DND-41 (cell line): ENCODE measurements at regions not wholly inside any gene's neighbourhood (a gene's known extent, or its start where the extent isn't known, plus 50 kb on each side); places are given as distances from the start of the nearest gene placed in this dataset.
"Not testable (repeated sequence)": the region's sequence is repeated elsewhere in the genome, so short reads cannot be mapped to it uniquely, and the experiment has no call there.

Source experiments
- ATAC-seq: fragments of 200-7000 bp; cut with Tn5 transposase; 3 replicates; pipeline ENCODE4 v1.9.1; 2021; ENCODE audit warnings: low read depth; ENCODE audit not compliant: insufficient read depth
- DNase-seq: peaks from one replicate; pipeline ENCODE4 v3.0.0-alpha.2; 2020
- H2AFZ ChIP-seq: 2 replicates; pipeline ENCODE4 v1.6.0; 2012; ENCODE audit warnings: low read depth, low read length
- H3K27ac ChIP-seq: 2 replicates; pipeline ENCODE4 v1.5.1; 2012; ENCODE audit warnings: low read length, inconsistent platforms
- H3K27me3 ChIP-seq: fragments of 200-600 bp; sonication (generic); 2 replicates; pipeline ENCODE4 v1.6.0; 2012; ENCODE audit warnings: low read length, mild to moderate bottlenecking, inconsistent platforms; ENCODE audit not compliant: insufficient read depth, poor library complexity
- H3K36me3 ChIP-seq: 2 replicates; pipeline ENCODE4 v1.5.1; 2012; ENCODE audit warnings: low read length, inconsistent platforms; ENCODE audit not compliant: insufficient read depth
- H3K4me1 ChIP-seq: 2 replicates; pipeline ENCODE4 v1.5.1; 2012; ENCODE audit warnings: mild to moderate bottlenecking, low read length; ENCODE audit not compliant: insufficient read depth
- H3K4me2 ChIP-seq: 2 replicates; pipeline ENCODE4 v1.6.0; 2012; ENCODE audit warnings: mild to moderate bottlenecking, moderate library complexity, low read length, inconsistent platforms; ENCODE audit not compliant: insufficient read depth
- H3K4me3 ChIP-seq, 2 experiments: fragments of 200-600 bp in 1 of 2; shearing (Covaris generic) in 1 of 2; 2 replicates each; pipeline ENCODE4 v1.5.1; 2012 to 2016; ENCODE audit warnings: inconsistent platforms in 2 of 2, low read length in 2 of 2, mild to moderate bottlenecking in 2 of 2, low read depth in 1 of 2, moderate library complexity in 1 of 2
- H3K79me2 ChIP-seq: 2 replicates; pipeline ENCODE4 v1.6.0; 2012; ENCODE audit warnings: low read length, inconsistent platforms; ENCODE audit not compliant: insufficient read depth
- H3K9ac ChIP-seq: 2 replicates; pipeline ENCODE4 v1.6.0; 2012; ENCODE audit warnings: low read depth, mild to moderate bottlenecking, inconsistent platforms, low read length, moderate library complexity
- H3K9me3 ChIP-seq: 2 replicates; pipeline ENCODE4 v1.5.1; 2012; ENCODE audit warnings: low read length, moderate library complexity, mild to moderate bottlenecking, inconsistent platforms; ENCODE audit not compliant: insufficient read depth, severe bottlenecking
- H4K20me1 ChIP-seq: 2 replicates; pipeline ENCODE4 v1.6.0; 2012; ENCODE audit warnings: low read length; ENCODE audit not compliant: insufficient read depth
- CTCF ChIP-seq: IDR thresholded peaks from 2 replicates; pipeline ENCODE4 v1.5.1; 2012; ENCODE audit warnings: borderline replicate concordance, low read length, moderate library complexity, mild to moderate bottlenecking; ENCODE audit not compliant: poor library complexity, severe bottlenecking; ENCODE audit errors: extremely low read depth
- EZH2 ChIP-seq: IDR thresholded peaks from 3 replicates; pipeline ENCODE4 v1.6.1; 2012; ENCODE audit warnings: borderline replicate concordance, low read depth, mild to moderate bottlenecking, moderate library complexity, low read length, inconsistent platforms; ENCODE audit not compliant: severe bottlenecking

- Histone ChIP-seq H3K27me3 (no peaks in the 10 kb centered on the region), H3K27ac (no peak overlapping the region), H3K4me3 (no peak overlapping the region), H3K4me1 (no peaks in the 10 kb centered on the region), H3K79me2 (no peaks in the 10 kb centered on the region), H3K36me3 (no peaks in the 10 kb centered on the region), H3K4me2 (no peak overlapping the region), H3K9ac (no peak overlapping the region), H4K20me1 (no peaks in the 10 kb centered on the region; the same call in 1 of the 2 replicates), H3K9me3 (no peaks in the 10 kb centered on the region), H2AFZ (no peak overlapping the region)
- no peak for ATAC-seq
- DNase-seq = no peak
- TF ChIP-seq CTCF (no peak), EZH2 (no peak)
Measured at GRCh38 chr12:131642771-131643170, 68.1 kb upstream of the SFSWAP start.

- Histone ChIP-seq H3K9ac (no peak overlapping the region), H4K20me1 (no peaks in the 10 kb centered on the region; the same call in 1 of the 2 replicates), H2AFZ (no peak overlapping the region), H3K4me3 (no peak overlapping the region), H3K27ac (no peak overlapping the region), H3K27me3 (no peaks in the 10 kb centered on the region), H3K4me1 (no peaks in the 10 kb centered on the region), H3K79me2 (no peaks in the 10 kb centered on the region), H3K9me3 (no peaks in the 10 kb centered on the region), H3K36me3 (no peaks in the 10 kb centered on the region), H3K4me2 (no peak overlapping the region)
- no peak for TF ChIP-seq CTCF
- TF ChIP-seq EZH2 = no peak
- ATAC-seq (no peak), DNase-seq (no peak)
Measured at GRCh38 chr12:131643631-131644452, 67.0 kb upstream of the SFSWAP start.

- Histone ChIP-seq H3K9ac (no peak overlapping the region), H4K20me1 (no peaks in the 10 kb centered on the region; the same call in 1 of the 2 replicates), H3K4me1 (no peaks in the 10 kb centered on the region), H3K79me2 (no peaks in the 10 kb centered on the region), H2AFZ (no peak overlapping the region), H3K27ac (no peak overlapping the region), H3K27me3 (no peaks in the 10 kb centered on the region), H3K4me2 (no peak overlapping the region), H3K4me3 (no peak overlapping the region), H3K36me3 (no peaks in the 10 kb centered on the region), H3K9me3 (no peaks in the 10 kb centered on the region)
- TF ChIP-seq EZH2 = no peak
- no peak for TF ChIP-seq CTCF
- DNase-seq = no peak
- no peak for ATAC-seq
Measured at GRCh38 chr12:131644481-131644880, 66.4 kb upstream of the SFSWAP start.

GRCh38 chr12:131644917-131645316 is 66.0 kb upstream of the SFSWAP start:
- H3K9ac ChIP-seq, H3K4me1 ChIP-seq, DNase-seq, H3K4me2 ChIP-seq, H3K79me2 ChIP-seq, H3K27ac ChIP-seq, H4K20me1 ChIP-seq, H3K27me3 ChIP-seq, H3K4me3 ChIP-seq, H3K9me3 ChIP-seq, H2AFZ ChIP-seq, ATAC-seq, H3K36me3 ChIP-seq: not testable (repeated sequence)

- H3K36me3 ChIP-seq, H3K79me2 ChIP-seq, H4K20me1 ChIP-seq, DNase-seq, H3K27ac ChIP-seq, ATAC-seq, H3K4me2 ChIP-seq, H3K4me1 ChIP-seq, H3K9ac ChIP-seq, H3K27me3 ChIP-seq, H3K4me3 ChIP-seq, H2AFZ ChIP-seq, H3K9me3 ChIP-seq: not testable (repeated sequence)
Measured at GRCh38 chr12:131645557-131645956, 65.3 kb upstream of the SFSWAP start.

GRCh38 chr12:131646444-131646843 is 64.4 kb upstream of the SFSWAP start:
- H3K4me3 ChIP-seq, ATAC-seq, H3K4me2 ChIP-seq, H3K9ac ChIP-seq, DNase-seq, H2AFZ ChIP-seq, H3K9me3 ChIP-seq, H4K20me1 ChIP-seq, H3K27me3 ChIP-seq, H3K27ac ChIP-seq, H3K79me2 ChIP-seq, H3K4me1 ChIP-seq, H3K36me3 ChIP-seq: not testable (repeated sequence)
